ENCODE measurements at regions not wholly inside any gene's neighbourhood (a gene's known extent, or its start where the extent isn't known, plus 50 kb on each side); places are given as distances from the start of the nearest gene placed in this dataset.

- no peak for TF ChIP-seq CTCF (IDR thresholded peaks at IDR 0.05; ENCODE audit: insufficient read depth, low read length)
- no peak for TF ChIP-seq SPI1 (IDR thresholded peaks at IDR 0.05; ENCODE audit: borderline replicate concordance, low read depth)
Observed at GRCh38 chr7:109473172-109473571, 903.5 kb downstream of the DNAJB9 start.

Measured in HL-60 (cell line).